Stimulated activated CD4-positive, alpha-beta T cell treated with anti-CD3 and anti-CD28 coated beads, Interleukin-1b, Interleukin-23, amount 100 ng/mL, for 4 hours (primary cell): ENCODE measurements at regions not wholly inside any gene's neighbourhood (a gene's known extent, or its start where the extent isn't known, plus 50 kb on each side); places are given as distances from the start of the nearest gene placed in this dataset.

Source experiments
- DNase-seq, 2 donors: peaks; one replicate each; pipeline ENCODE4 v3.0.0-alpha.2; 2020; ENCODE audit warnings: low read depth in 2 of 2

- DNase-seq = no peak
Measured at GRCh38 chr10:47230957-47231356, 69.0 kb upstream of the GDF10 start.

GRCh38 chr10:47231414-47231813 is 68.6 kb upstream of the GDF10 start:
- DNase-seq = no peak

- DNase-seq = no peak
Measured at GRCh38 chr10:47233631-47234030, 66.4 kb upstream of the GDF10 start.

GRCh38 chr10:47235484-47235883 is 64.5 kb upstream of the GDF10 start:
- no peak for DNase-seq

GRCh38 chr10:47237316-47238260 is 62.4 kb upstream of the GDF10 start:
- no peak for DNase-seq

- no peak for DNase-seq
Measured at GRCh38 chr10:47238331-47239095, 61.5 kb upstream of the GDF10 start.

GRCh38 chr10:47239211-47239610 is 60.8 kb upstream of the GDF10 start:
- no peak for DNase-seq

DNA sequence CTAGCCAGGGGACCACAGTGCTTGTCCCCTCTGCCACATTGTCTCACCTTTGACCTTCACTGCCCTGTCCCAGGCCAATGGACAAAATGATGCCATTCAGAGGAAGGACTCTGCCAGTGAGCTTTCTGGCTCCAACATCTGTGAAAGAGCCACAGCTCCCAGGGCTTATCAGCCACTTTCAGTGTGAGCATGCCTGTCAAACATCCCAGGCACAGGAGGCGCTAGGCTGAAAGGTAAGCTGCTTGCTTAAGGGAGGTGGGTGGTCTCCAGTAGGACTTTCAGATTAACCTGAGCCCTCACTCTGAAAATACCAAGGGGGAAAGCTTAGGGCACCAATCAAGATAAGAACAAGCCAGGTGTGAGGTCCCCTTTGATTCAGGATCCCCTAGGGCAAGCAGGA is 59.8 kb upstream of the GDF10 start:
- DNase-seq = no peak

DNA sequence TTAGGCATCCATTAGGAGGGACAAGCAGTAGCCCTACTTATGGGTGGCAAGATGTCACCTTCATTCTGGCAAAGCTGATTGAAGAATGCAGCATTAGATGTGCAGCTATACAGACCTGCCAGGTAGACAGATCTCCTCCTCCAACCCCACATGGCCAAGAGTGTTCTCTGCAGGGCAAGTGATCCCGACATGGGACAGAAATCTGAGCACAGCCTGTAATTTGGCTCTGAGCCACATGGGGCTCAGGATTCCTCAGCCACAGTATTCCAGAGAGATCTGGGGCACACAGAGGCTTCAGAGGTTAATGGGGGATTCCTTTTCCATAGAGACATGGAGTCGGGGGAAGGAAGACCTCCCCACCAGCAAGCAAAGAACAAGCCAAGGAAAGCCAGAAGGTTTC is 58.7 kb upstream of the GDF10 start:
- no peak for DNase-seq

- no peak for DNase-seq
Measured at GRCh38 chr10:47241946-47242867, 57.8 kb upstream of the GDF10 start.

DNA sequence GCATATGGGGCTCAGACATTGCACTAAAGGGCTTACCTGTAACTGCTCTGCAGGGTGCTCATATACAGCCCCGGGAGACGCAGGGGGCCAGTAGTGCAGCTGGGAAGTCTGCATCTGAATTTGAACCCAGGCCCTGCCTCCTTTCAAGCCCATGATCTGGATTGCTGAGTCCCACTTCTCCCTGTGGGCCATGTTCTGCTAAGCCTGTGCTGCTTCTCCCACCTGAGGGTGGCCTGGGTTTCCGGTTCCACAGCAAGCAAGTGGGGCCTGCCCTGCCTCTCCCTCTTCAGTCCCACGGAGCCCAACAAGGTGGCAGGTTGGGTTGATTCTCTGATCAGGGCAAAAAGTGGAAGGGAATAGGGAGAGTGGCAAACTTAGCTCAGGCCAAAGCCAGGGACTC is 56.6 kb upstream of the GDF10 start:
- no peak for DNase-seq

GRCh38 chr10:47243791-47244190 is 56.2 kb upstream of the GDF10 start:
- DNase-seq = no peak

DNA sequence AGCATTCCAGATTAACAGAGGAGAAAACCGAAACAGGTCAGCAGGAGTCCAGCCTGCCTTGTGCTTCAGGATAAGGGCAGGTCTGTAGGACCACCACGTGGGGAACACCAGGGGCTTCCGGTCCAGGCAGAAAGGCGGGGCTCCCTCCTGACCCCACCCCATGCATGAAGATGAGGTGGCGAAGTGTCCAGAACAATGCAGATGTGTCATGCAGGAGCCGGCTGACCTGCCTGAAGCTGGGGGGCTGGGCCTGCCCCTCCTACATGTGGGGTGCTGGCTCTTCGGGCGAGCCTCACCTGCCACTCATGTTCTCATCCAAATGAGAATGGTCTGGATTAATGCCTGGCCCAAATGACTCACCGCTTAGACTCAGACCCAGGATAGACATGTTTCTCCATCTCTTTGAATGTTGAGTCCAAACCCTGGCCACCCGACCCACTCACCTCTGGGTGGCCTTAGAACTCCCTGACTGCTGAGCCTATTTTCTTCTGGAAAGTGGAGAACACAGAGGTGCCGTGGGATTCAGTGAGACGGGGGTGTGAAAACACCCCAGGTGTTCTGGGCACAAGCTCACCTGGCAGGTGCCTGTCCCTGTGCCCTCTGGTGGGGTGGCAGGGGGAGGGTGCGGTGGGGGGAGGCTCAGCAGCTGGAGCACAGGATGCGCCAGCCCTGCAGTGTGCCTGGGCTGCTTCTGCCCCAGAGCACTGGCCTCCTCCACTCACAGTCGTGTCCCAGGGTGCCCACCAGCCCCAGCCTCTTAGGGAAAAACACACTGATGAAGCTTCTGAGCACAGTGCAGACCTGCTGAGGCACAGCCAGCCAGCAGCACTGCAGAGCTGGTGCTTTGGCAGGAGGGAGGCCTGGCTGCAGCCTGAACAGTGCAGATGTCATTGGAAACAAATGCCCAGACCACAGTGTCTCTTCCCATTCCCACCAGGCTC is 55.2 kb upstream of the GDF10 start:
- DNase-seq = no peak

GRCh38 chr10:47245731-47246350 is 54.2 kb upstream of the GDF10 start:
- DNase-seq = no peak

DNA sequence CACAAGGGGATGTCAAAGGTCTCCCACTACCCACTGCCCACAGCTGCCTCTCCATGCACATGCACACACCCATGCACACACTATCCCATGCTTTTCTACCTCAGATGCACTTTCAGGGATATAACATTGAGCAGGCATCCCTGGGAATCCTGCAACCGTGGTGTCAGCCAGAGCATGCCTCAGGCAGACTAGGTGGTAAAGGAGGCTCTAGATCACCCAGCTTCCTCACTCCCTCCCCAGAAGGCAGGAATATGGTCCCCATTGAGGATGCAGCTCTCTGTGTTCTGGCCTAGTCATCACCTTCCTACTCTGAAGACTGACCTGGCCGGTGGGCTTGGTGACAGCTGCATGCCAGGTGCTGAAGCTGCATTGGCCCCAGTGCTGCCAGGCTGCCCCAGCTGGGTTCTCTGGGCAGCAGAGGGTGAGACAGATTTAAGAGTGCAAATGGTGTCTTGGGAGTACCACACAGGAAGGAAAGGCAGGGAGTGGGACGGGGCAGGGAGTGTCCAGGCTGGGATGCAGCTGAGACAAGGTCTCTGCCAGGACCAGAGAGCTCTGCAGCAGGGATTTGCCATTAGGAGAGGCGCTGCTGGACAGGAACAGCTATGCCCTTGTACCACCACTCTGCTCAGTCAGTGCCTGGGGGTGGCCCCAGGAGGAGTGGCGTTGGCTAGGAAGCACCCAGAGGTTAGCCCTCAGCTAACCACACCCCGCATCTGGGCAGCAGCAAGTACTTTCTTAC is 53.4 kb upstream of the GDF10 start:
- DNase-seq = no peak

- no peak for DNase-seq
Measured at GRCh38 chr10:47247148-47248059, 52.6 kb upstream of the GDF10 start.

DNA sequence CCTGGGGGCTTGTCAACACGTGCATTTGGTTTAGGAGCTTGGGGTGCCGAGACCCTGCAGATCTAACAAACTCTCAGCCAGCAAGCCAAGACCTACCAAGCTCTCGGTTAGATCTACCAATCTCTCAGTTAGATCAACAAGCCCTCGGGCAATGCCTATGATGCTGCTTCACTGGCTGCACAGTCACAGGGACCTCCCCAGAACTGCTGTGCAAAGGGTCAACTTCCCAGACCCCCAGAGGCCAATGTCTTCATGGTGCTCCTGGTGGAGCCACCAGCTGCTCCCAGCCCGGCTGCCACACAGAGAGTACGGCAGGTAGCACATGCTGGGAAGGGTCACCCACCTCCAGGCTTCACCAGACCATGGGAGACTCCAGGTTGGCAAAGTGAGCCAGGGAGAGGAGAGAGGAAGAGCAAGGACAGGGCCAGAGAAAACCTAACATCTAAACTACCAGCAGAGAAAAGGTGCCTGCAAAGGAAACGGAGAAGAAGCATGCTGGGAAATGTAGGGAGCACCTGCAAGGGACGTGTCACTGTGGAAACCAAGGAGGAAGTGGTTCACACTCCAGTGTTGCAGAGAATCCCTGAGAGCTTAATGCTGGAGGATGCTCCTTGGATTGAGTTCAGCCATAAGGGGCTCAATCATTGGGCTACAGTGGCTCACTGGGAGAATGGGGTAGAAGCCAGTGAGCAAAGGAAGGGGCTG is 51.5 kb upstream of the GDF10 start:
- DNase-seq = no peak

- DNase-seq = no peak
Measured at GRCh38 chr10:47249881-47250280, 50.1 kb upstream of the GDF10 start.
